SK-N-MC (cell line): ENCODE measurements at regions not wholly inside any gene's neighbourhood (a gene's known extent, or its start where the extent isn't known, plus 50 kb on each side); places are given as distances from the start of the nearest gene placed in this dataset.

Experiments used
- EZH2 ChIP-seq: fragments of 200-600 bp; sonication (generic); IDR thresholded peaks from one replicate; pipeline ENCODE4 v1.6.1; 2017; ENCODE audit warnings: antibody characterized with exemption
- POLR2AphosphoS5 ChIP-seq: IDR thresholded peaks from 2 replicates; pipeline ENCODE4 v1.6.1; 2012; ENCODE audit warnings: mild to moderate bottlenecking, low read depth, low read length, borderline replicate concordance

DNA sequence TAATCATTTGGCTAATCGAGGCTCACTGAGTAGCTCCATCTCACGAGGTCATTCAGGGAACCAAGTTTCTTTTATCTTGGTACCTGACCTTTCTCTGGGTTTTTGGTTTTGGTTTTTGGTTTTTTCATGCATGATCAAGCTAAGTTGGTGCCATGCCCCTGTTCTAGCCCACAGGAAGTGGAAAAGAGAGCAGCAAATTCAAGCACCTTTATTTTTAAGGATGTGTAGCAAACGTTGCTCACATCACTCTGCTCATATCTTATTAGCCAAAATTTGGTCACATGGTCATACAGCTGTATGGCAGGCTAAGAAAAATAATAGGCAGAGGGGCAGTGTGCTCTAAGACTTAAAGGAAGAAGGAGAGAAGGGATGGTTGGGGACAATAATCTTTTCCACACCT lies 593.5 kb downstream of the DIAPH3 start:
- TF ChIP-seq POLR2AphosphoS5 (no peak), EZH2 (no peak)
